ENCODE measurements at regions not wholly inside any gene's neighbourhood (a gene's known extent, or its start where the extent isn't known, plus 50 kb on each side); places are given as distances from the start of the nearest gene placed in this dataset.
A peak's percentile ranks its signal among the peaks of the same experiment; 100 is the strongest.

DNA sequence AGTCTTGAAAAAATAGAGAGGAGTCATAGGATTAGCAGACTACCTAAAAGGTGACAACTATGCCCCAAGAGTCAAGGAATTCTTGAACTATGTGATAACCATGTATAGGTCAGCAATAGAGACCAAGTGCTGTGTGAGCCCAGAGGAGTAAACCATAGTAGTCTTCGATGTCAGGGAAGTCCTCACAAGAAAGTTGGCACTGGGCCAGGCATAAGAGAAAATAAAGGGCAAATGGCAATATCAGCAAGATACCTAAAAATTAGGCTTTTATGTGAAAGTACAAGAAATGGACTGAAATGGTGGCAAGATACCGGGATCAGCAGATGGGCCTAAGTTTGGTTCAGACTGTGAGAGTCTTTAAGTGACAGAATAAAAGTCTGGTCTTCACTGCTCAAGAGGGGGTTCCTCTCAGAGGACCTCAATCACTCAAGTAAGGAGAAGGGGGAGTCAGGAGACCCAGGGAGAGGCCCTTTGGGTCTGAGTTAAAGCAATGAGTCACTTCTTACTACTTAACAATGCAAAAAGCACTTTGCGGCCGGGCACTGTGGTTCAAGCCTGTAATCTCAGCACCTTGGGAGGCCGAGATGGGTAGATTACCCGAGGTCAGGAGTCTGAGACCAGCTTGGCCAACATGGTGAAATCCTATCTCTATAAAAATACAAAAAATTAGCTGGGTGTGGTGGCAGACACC is 95.0 kb downstream of the TEX35 start:
- DNase-seq (ENCODE audit: low read depth): peak; percentile 46

DNA sequence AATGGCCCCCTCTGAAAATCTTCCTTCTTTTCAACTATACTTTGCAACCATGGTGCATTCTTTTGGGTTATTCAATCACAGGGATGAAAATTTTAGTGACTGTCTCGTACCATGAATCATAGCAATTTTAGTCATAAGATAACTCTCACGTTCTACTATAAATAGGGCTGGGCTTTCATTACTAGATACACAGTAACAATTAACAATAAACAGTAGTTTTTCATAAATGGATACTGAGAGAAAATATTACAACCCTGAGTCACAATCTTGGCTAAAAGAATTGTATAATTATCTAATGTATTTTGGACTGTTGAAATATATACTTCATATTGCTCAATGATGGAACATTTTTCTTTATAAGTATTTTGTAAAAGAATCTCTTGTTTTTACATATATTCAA is 96.1 kb downstream of the TEX35 start:
- DNase-seq (ENCODE audit: low read depth): peak; percentile 94

DNA sequence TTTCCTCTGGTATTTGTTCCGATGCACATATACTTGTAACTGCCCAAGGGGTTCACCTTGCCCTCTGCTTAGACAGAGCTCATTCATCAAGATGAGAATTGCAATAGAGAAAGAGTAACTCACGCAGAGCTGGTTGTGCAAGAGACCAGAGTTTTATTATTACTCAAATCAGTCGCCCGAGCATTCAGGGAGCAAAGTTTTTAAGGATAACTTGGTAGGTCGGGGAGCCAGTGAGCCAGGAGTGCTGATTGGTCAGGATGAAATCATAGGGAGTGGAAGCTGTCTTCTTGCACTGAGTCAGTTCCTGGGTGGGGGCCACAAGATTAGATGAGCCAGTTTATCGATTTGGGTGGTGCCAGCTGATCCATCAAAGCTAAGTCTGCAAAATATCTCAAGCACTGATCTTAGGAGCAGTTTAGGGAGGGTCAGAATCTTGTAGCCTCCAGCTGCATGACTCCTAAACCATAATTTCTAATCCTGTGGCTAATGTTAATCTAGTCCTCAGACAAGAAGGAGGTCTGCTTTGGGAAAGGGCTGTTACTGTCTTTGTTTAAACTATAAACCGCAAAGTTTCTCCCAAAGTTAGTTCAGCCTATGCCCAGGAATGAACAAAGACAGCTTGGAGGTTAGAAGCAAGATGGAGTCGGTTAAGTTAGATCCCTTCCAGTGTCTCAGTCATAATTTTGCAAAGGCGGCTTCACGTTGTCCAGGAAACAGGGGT is 97.9 kb downstream of the TEX35 start:
- peak; percentile 95 for DNase-seq (ENCODE audit: low read depth)

DNA sequence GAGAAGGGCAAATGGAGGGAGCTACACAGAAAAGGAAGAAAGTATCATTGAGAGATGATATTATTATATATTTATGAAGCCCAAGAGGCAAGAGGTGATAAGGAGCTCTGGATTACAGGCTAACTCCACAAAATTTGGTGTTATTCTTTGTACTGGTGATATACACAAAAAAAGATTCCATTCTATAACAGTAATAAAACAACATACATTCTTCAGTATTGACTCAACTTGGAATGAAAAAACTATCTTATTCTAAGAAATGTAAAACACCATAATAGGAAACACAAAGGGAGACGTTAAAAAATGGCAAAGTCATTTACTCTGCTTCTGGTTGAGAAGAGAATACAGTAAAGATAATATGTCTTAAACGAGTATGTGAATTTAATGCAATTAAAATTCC is 99.4 kb downstream of the TEX35 start:
- peak; percentile 85 for DNase-seq (ENCODE audit: low read depth)

DNA sequence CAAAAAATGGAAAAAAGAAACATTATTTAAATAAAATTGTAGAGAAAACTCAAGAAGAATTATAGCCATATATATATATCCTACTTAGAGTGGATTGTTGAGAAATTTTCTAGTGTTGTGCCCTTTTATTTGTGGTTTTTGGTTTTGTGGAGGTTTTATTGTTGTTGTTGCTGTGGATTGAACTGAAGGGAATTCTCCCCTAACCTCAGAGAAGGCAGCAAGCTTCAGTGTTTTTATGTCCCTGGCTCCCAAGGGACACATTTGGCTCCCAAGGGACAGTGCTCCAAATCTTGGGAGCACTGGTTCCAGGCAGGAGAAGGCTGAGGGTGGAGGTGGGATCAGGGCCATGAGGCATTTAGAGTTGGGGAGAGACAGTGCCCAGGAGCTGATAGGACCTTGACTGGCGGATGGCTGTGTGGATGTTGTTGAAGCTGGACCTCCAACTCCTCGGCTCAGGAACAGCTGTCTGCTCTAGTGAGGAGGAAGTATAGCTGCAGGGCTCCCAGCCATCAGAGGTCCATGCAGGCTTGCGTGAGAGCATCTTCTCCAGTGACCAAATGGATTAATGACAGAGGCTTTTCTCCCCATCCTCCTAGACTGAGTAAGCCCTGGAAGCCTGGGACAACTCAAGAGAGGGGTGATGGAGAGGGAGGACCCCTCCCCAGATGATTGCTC is 100.5 kb downstream of the TEX35 start:
- no peak for DNase-seq (ENCODE audit: low read depth)

DNA sequence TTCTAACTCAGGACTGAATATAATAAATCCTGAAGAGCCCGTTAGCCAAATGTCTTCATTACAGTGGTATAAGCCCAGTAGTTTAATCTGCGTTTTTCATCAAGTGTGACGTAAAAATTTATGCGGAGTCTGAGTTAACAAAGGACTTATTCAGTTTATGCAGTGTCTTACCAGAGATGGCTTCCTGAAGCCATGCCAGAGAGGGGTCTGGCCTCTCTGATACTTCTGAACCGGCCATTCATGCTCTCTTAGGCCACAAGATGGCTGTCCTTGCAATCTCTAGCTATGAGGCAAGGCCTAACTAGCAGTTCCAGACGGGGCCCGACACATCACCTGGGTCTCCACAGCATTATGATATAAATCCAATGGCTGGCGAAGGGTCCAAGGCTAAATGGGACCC is 101.4 kb downstream of the TEX35 start:
- no peak for DNase-seq (ENCODE audit: low read depth)

DNA sequence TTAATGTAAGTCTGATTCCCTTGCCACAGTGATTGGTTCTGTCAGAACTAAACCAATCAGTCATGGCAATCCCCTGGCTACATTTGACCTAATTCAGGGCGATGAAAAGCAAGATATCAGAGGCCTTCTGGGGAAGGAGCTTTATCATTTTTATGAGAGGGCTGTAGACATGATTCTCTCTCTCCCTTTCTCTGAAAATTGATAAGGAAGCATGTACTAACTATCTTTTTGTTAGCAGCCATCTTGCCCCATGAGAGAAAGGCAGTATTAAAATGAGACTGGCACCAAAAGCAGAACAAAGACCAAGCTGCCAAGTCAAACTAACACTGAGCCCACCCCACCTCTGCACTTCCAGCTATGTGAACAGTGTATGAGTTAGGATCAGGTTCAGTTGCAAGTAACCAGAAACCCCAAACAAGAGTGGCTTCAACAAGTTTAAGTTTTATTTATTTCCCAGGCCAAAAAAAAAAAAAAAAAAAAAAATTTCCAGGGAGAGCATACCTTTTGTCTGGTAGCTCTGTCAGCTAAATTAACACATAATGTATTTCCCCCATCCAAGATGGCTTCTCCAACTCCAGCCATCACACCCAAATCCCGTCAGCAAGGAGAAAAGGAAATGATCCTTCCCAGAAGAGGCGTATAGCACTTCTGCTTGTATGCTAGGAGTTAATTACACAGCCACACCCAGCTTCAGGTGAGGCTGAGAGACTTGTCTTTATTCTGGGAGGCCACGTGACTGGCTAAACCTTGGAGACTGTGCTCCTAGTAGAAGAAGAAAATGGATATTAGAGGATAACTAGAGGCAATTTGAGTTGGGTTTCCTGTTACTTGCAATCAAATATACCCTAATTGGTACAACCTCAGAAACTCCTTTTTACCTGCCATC is 105.8 kb upstream of the RALGPS2 start:
- DNase-seq (ENCODE audit: low read depth): no peak

DNA sequence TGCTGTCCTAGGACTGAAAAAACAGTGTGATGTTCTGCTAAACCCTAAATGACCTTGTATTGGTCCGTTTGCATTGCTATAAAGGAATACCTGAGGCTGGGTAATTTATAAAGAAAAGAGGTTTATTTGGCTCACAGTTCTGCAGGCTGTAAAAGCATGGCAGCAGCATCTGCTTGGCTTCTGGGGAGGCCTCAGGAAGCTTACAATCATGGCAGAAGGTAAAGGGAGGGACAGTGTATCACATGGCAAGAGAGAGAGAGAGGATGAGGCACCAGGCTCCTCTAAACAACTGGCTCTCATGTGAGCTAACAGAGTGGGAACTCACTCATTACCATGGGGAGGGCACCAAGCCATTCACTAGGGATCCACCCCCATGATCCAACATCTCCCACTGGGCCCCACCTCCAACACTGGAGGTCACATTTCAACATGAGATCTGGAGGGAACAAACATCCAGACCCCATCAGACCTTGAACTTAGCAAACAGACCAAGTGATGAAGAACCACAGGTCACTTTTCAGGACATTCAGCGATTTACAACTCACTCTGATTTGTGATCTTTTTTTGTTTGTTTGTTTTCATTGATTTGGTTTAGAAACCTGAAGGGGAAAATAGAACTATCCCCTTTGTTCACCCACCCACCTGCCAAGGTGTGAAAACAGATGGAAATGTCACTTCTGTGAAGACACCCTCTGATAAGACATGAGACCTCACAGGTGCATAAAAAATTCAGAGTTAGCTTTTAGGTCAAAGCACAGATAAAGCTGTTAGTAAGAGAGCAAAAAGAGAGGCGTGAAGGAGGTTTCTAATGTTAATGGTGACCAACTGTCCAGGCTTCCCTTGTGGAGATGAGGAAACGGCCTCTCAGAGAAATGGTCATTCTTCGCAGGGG is 104.2 kb upstream of the RALGPS2 start:
- DNase-seq (ENCODE audit: low read depth): no peak

DNA sequence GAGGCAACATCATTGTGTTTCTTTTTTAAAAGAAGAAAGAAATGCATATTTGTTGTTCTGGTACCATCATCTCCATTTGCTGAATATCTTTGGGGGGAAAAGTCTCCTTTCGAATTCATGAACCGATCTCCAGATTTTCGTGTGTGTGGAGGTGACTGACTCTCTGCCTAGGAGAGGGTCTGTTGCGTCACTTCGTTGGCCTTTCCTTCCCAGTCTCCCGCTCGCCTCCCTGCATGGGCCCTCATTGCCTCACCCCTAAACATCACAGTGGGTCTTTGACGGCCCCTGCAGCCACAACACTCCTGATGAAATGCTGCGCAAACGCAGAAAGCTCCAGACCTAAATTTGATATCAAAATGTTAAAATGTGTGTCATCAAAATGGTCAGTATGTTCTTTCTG is 103.2 kb upstream of the RALGPS2 start:
- DNase-seq (ENCODE audit: low read depth): no peak

DNA sequence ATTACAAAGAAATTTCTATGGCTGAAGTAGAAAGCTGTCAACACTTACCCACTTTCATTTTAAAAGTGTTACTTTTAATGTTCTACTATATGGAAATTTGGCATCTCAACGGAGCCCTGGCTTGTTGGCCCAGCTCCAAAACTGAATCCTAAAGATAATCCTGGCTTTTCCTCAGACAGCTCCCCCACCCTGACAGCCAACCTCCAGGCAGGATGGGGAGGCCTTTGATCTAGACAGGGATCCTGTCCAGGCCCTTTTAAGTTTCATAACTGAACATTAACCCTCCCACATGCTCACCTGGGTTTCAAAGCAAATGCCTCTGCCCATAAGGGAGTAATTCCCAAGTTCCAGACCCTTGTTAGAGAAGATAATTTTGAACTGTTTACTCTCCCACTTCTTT is 99.3 kb upstream of the RALGPS2 start:
- no peak for DNase-seq (ENCODE audit: low read depth)

DNA sequence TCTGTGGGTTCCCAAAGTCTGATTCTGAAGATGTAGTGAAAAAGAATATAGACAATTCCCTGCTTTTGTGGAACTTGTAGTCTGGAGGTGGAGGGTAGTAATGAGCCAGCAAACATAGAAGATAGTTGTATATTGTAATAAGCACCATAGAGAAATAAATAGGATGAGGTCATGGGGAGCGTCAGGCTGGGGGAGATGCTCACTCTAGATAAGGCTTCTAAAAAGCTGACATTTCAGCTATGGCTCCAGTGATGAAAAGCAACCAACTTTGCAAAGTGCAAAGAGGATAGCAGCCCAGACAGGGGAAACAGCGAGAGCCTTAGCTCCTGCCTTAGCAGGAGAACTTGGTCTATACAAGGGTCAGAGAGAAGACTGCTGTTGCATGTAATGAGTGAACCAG is 98.0 kb upstream of the RALGPS2 start:
- no peak for DNase-seq (ENCODE audit: low read depth)

DNA sequence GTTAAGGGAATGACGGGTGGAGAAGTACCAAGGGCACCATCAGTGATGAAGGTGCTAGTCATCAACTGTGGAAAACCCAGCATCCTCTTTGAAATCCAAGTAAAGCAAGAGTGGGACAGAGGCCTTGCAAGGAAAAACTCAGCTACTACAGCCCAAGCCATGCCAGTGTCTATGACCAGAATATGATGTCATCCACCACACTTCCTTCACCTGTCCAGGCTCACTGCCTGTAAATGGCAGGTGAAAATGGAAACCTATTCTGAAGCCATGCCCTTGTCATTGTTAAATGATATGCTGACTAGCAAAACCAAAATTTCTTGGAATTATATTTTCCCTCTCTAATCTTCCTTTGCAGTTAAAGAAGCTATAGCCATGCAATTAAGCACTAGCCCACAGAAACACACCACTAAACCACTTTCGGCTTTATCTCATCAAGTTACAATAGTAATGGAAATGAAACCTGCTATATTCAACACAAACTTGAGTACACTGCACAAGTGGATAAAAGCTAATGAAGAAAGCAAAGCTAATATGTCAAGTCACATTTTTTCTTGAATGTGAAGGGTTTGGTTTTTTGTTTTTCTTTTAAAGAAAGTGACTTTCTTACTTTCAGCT is 96.3 kb upstream of the RALGPS2 start:
- DNase-seq (ENCODE audit: low read depth): no peak

DNA sequence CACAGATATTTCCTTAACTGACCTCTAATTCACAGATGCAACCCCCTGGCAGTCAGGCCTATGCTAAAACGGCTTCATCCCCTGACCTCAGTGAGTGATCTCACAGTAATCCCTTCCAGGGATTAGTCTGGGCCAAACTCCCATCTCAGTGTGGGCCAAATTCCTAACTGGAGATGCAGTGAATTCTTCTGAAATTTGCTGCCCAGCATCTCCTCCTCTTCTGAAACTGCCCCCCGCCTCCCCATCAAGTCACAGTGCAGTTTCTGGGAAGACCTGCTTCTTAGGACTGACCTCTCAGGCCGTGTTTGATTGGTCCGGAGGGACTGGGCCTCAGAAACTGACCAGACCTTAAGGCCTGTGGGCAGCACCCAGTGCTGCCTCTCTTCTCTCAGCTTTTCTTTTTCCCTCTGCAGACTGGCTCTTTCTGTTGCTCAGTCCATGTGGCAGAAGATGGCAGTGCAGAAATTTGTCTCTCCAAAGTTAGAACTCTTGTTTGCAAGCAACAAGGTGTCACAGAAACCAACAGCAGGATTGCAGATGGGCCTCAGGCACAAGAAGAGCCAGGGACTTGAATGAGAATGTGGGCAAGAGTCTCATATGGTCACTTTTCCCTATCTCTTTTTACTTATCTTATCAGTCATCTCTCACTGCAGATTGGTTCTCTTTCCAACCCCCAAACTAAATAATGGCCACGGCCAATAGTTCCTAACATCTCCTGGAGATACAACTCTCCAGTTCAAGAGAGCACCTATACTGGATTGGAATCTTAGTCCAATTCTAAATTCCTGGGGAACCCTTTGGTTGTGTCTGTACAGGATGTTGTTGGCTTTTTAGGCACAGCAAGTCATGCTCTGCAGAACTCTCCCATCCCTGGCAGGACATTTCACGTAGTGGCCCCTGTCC is 95.5 kb upstream of the RALGPS2 start:
- DNase-seq (ENCODE audit: low read depth): peak; percentile 38

DNA sequence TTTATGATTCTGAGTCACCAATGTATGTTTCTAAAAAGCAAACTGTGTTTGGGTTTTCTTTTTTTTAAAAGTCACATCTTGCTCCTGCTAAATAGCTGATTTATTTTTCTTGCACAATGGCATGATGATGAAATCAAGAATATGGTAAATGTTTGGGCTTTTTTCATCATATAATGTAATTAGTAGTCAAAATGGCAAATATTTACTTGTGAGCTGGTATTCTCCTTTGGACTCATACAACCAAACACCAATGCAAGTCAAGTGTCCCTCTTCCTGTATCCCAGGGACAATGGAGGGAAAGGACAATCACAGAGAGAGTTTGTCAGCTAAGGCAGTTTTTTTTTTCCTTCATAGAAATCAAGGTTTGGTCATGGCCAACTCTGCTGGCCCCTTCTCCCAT is 94.6 kb upstream of the RALGPS2 start:
- no peak for DNase-seq (ENCODE audit: low read depth)

DNA sequence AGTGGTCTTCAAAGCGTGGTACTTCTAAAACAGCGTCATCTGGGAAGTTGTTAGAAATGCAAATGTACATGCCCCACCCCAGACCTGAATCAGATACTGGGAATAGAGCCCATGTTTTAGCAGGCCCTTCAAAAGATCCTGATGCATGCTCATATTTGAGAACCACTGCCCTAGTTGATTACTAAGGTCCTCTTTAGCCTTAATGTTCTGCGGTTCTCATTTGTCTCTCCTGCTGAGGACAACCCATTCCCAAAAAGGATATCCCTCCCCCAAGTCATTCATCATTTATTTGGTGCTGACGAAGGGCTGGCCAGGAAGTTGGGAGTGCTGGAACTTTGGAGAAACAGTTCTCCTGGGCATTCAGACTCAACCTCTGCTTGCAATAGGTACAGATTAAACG is 92.4 kb upstream of the RALGPS2 start:
- DNase-seq (ENCODE audit: low read depth): peak; percentile 71

DNA sequence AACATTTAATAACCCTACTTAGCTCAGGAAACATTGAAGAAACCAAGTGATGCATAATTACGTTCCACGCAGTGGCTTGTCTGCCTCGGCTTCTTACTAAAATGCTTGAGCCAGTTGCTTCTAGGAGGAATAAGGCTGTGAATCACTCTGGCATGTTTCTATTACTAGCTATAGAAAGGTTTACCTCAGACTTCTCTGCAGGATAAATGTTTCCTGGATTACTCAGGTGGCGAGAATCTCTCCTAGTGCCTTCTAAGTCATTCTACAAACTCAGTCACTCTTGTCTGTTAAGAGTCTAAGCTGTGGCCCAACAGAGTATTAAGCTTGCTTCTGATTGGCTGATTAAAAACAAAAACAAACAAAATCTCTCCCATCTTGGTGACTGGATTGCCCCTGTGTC is 92.0 kb upstream of the RALGPS2 start:
- DNase-seq (ENCODE audit: low read depth): peak; percentile 95

DNA sequence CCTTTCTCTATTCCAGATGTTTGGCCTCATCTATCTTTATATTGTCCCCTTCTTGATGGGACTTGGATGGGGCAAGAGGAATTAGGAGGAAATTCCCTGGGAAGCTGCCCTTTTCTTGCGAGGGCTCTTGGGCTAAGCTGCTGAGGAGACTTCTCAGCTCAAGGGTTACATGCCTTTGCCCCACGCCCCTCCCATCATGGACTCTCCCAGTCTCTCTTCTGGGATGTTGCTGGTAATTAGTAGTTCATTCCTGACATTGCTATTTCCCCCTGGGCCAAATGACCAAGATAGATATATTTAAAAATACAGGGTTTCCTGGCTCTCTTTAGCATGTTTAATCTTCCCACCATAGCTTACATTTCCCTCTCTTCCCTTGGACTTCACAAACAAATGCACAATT is 90.6 kb upstream of the RALGPS2 start:
- no peak for DNase-seq (ENCODE audit: low read depth)

DNA sequence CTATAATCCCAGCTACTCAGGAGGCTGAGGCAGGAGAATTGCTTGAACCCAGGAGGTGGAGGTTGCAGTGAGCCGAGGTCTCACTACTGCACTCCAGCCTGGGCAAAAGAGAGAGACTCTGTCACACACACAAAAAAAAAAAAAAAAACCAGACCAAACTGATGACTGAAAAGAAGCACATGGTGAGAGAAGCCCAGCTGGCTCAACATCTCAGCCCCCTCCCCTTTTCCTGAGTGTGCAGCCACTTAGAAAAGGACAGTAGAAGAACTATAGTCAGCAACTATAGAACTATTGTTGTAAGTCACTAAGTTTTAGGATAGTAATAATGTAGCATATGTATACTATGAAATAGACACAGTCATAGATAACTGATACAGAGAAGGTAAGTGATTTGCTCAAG is 87.2 kb upstream of the RALGPS2 start:
- no peak for DNase-seq (ENCODE audit: low read depth)

DNA sequence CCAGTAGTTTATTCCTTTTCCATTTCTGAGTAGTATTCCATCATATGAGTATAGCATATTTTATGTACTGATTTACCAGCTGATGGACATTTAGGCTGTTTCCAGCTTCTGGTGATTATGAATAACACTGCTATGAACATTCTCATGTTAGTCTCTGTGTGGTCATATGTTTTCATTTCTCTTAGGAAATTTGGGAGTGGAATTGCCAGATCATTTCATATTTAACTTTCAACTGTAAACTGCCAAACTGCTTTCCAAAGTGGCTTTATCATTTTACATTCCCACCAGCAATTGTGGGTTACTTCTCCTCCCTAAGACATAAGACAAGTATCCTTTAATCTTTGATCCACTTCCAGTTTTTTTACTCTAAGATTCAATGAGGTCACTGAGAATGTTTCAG is 85.7 kb upstream of the RALGPS2 start:
- DNase-seq (ENCODE audit: low read depth): no peak

DNA sequence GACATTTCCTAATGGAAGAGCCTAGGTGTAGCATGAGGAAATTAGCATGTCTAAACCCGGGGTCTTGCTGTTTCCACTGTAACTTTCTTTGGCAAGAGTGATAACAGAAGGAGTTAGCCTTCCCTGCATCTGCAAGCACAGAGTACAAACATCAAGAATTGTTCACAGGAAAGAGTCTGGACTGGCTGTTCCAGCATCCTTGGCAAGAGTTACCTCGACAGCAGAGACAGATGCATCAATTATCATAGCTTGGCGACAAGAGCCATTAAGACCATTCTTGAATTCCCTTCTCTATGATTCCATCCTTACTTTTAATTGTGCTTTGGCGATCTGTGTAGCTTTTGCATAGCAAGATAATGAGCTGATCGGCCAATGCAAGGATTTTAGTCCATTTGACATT is 82.8 kb upstream of the RALGPS2 start:
- no peak for DNase-seq (ENCODE audit: low read depth)
